ENCODE measurements at regions not wholly inside any gene's neighbourhood (a gene's known extent, or its start where the extent isn't known, plus 50 kb on each side); places are given as distances from the start of the nearest gene placed in this dataset.

DNA sequence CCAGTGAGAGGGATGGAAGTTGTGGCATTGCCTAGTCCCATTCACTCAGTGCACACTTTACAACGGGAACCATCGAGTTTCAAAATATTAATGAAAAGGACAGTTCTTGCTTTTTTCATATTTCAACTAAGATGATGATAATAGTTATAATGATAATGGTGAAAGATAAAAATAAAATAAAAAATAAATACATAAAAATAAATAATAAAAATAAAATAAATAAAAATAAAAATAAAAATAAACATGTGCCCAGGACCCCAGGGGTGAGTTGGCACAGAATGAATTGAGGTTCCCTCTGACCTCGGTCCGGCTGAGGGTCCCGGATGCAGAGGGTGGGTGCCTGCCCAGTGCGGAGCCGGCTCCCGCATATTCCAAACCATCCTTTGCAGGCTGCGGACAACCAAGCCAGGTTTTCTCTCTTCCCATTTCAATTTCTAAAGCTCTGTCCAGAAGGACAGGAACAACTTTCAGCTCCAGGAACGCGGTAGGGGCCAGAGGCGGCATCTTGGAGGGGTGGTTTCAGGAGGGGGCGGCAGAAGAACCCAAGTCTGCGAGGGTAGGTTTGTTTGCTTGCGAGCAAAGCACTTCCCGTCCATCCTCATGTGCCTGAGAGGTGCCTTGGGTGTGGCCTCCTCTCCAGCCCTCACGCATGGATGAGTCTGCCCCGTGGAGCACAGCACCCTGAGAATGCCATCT, 236.8 kb downstream of the DLL1 start:
- Histone ChIP-seq H3K36me3 (no peaks in the 10 kb centered on the region), H3K4me1 (peaks cover 13 to 25% (median 16%) of the 10 kb centered on the region in 4 donors), H3K4me3 (no peak overlapping the region), H3K27ac (replicated peaks in 1 of 4) (no peak overlapping the region), H3K27me3 (no peaks in the 10 kb centered on the region), H3K9me3 (no peaks in the 10 kb centered on the region)
- DNase-seq (ENCODE audit: extremely low spot score), result no peak
- WGBS, result 89% methylated on average over 18 of the region's 18 CpGs
- TF ChIP-seq POLR2AphosphoS5 (IDR thresholded peaks at IDR 0.05), result no peak
- TF ChIP-seq POLR2A (IDR thresholded peaks at IDR 0.05; ENCODE audit: low read depth), result no peak
- TF ChIP-seq, protein P1, sequence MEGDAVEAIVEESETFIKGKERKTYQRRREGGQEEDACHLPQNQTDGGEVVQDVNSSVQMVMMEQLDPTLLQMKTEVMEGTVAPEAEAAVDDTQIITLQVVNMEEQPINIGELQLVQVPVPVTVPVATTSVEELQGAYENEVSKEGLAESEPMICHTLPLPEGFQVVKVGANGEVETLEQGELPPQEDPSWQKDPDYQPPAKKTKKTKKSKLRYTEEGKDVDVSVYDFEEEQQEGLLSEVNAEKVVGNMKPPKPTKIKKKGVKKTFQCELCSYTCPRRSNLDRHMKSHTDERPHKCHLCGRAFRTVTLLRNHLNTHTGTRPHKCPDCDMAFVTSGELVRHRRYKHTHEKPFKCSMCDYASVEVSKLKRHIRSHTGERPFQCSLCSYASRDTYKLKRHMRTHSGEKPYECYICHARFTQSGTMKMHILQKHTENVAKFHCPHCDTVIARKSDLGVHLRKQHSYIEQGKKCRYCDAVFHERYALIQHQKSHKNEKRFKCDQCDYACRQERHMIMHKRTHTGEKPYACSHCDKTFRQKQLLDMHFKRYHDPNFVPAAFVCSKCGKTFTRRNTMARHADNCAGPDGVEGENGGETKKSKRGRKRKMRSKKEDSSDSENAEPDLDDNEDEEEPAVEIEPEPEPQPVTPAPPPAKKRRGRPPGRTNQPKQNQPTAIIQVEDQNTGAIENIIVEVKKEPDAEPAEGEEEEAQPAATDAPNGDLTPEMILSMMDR (IDR thresholded peaks at IDR 0.05), result no peak
- no peak for TF ChIP-seq EP300 (IDR thresholded peaks at IDR 0.05)
- intact Hi-C loops (cut with DNase I), result no loop called here

DNA sequence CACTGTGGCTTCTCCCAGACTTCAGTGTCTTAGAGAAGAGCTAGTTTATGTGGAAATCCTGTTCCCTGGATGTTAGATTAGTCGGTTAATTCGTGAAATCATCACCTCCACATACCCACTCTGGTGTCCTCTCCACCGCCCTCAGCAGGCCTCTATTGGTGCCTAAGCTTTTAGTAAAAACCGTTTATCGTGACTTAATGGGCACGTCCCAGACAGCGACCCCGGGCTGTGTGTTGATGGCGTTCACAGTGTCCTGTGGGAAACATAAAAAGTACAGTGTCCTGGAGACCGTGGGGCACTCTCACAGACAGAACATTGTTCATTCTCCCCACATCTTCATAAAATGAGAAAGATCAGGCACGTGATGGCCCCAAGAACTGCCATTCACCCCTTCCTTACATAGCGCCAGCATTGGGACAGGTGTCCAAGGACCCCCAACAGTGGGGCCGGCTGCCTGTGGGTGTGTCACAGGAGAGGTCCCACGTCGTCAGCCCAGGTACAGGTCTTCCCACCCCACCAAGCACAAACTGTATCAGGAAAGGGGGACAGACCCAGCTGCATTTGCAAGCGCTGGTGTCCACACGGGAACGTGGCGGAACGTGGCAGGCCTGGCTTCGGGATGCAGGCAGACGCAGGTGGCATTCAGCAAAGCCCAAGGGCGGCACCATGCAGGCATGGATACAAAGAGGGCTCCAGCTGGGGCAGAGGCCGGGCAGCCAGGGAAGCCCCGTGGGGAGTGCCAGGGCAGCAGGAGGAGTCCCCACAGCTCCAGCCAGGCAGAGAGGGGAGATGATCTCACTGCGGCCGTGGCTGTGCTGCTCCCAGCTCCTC, 237.7 kb downstream of the DLL1 start:
- Histone ChIP-seq H3K4me1 (peaks cover 13 to 33% (median 20%) of the 10 kb centered on the region in 4 donors), H3K36me3 (no peaks in the 10 kb centered on the region), H3K27ac (replicated peaks in 1 of 4) (no peak overlapping the region), H3K4me3 (no peak overlapping the region), H3K9me3 (no peaks in the 10 kb centered on the region), H3K27me3 (no peaks in the 10 kb centered on the region)
- 90% methylated on average over 21 of the region's 27 CpGs for WGBS
- intact Hi-C loops (cut with DNase I), result no loop called here
- DNase-seq (ENCODE audit: extremely low spot score), result no peak
- TF ChIP-seq POLR2A (IDR thresholded peaks at IDR 0.05; ENCODE audit: low read depth) (no peak), EP300 (IDR thresholded peaks at IDR 0.05) (no peak), POLR2AphosphoS5 (IDR thresholded peaks at IDR 0.05) (no peak)
- TF ChIP-seq, protein P1 (IDR thresholded peaks at IDR 0.05), result no peak

DNA sequence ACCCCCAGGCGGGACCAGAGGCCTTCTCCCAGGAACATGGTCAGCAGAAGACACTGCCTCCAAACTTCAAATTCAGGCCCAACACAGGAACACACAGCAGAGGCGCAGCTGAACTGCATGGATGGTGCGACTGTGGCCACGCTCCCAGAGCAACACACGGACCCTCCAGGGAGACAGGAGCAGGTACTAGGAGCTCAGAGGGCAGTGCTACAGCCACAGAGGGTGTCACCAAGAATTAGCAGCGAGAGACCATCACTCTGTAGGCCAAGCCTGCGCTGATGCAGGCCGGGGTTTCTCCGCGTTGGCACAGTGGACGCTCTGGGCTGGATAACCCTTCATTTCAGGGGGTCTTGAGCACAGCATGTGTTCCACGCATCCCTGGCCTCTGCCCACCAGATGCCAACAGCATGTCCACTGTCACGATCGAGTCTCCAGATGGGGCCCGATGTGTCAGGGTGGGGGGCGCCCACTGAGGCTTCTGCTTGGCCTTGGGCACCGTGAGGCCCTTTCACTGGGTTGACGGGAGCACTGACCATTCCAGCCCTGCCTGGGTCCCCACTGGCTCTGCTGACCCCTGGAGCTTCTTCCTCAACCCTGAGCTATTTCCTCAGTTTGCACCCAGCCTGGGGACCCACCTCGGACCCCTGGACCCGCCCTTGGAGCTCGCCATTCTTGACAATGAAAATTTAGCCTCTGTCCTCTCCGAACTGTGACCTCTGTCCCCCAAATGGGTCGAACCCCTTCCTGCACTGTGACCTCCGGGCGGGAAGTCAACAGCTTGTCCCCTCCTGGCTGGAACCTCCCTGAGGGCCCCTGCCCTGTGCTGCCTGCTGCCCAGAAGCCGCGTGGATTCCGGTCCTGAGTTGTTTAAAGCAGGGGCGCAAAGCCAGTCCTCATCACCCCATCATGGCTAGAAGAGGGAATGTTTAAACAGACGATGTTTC, 239.4 kb downstream of the DLL1 start:
- TF ChIP-seq EP300 (IDR thresholded peaks at IDR 0.05) (no peak), POLR2A (IDR thresholded peaks at IDR 0.05; ENCODE audit: low read depth) (no peak), POLR2AphosphoS5 (IDR thresholded peaks at IDR 0.05) (no peak)
- TF ChIP-seq, protein P1 (IDR thresholded peaks at IDR 0.05), result no peak
- Histone ChIP-seq H3K4me3 (no peak overlapping the region), H3K36me3 (no peaks in the 10 kb centered on the region), H3K27ac (replicated peaks in 1 of 4) (no peak overlapping the region), H3K27me3 (no peaks in the 10 kb centered on the region), H3K9me3 (no peaks in the 10 kb centered on the region), H3K4me1 (peaks cover 13 to 36% (median 25%) of the 10 kb centered on the region in 4 donors)
- DNase-seq (ENCODE audit: extremely low spot score), result no peak
- WGBS, result 88% methylated on average over 17 of the region's 30 CpGs
- intact Hi-C loops (cut with DNase I), result no loop called here

DNA sequence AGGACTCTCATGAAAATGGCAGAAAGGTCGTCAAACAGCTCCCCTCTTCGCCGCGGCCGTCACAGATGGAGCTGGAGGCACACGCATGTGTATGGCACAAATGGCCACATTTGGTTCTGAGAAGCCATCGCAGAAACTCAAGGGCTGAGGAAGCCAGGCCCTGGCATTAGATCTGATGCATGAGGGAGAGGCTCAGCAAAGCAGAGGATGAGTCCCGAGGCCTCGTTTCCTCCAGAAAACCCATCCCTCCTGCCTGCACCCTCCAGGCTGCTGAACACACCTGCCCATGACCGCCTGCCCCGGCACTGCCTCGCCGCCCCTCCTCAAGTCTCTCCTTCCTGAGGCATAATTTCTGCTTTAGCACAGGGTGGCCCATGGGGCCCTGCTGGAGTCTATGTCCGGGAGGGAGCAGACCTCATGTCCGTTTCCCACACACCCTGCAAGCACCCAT, 240.3 kb downstream of the DLL1 start:
- Histone ChIP-seq H3K36me3 (no peaks in the 10 kb centered on the region), H3K4me1 (peaks cover 20 to 44% (median 33%) of the 10 kb centered on the region in 4 donors), H3K9me3 (no peaks in the 10 kb centered on the region), H3K27me3 (no peaks in the 10 kb centered on the region), H3K27ac (replicated peaks in 1 of 4) (peak overlapping the region; percentile 70 to 80 (median 72)), H3K4me3 (no peak overlapping the region)
- 89% methylated on average over 15 of the region's 15 CpGs for WGBS
- intact Hi-C loops (cut with DNase I), result no loop called here
- no peak for TF ChIP-seq EP300 (IDR thresholded peaks at IDR 0.05)
- no peak for TF ChIP-seq POLR2AphosphoS5 (IDR thresholded peaks at IDR 0.05)
- TF ChIP-seq, protein P1 (IDR thresholded peaks at IDR 0.05), result no peak
- no peak for TF ChIP-seq POLR2A (IDR thresholded peaks at IDR 0.05; ENCODE audit: low read depth)
- DNase-seq (ENCODE audit: extremely low spot score), result no peak

Data from esophagus muscularis mucosa (tissue), 4 donors.